Transverse colon (tissue), 4 donors: ENCODE measurements at regions not wholly inside any gene's neighbourhood (a gene's known extent, or its start where the extent isn't known, plus 50 kb on each side); places are given as distances from the start of the nearest gene placed in this dataset.

Experiments used
- CTCF ChIP-seq, 5 experiments: fragments of 200-600 bp in 3 of 5; fragments of 450-650 bp in 2 of 5; sonication (generic) in 3 of 5; IDR thresholded peaks; 1 replicate in 2 of 5; 2 replicates in 3 of 5; pipeline ENCODE4 v1.5.1; 2016 to 2017; ENCODE audit warnings: antibody characterized with exemption in 5 of 5, inconsistent platforms in 3 of 5, mild to moderate bottlenecking in 2 of 5, moderate library complexity in 1 of 5
- POLR2A ChIP-seq: fragments of 450-650 bp; IDR thresholded peaks from one replicate; pipeline ENCODE4 v1.6.1; 2016; ENCODE audit warnings: antibody characterized with exemption, mild to moderate bottlenecking, moderate library complexity
- POLR2AphosphoS5 ChIP-seq, 3 donors: sonication (generic); formaldehyde crosslinking; IDR thresholded peaks; one replicate each; pipeline ENCODE4 v1.6.1; 2016; ENCODE audit warnings: antibody characterized with exemption in 3 of 3

GRCh38 chr20:24043294-24043693 lies 54.7 kb upstream of the GGTLC1 start:
- TF ChIP-seq POLR2AphosphoS5 (IDR thresholded peaks at IDR 0.05) (no peak), CTCF (IDR thresholded peaks at IDR 0.05) (no peak), POLR2A (no peak)
